IPS-NIHi11 (cell line): ENCODE measurements at regions not wholly inside any gene's neighbourhood (a gene's known extent, or its start where the extent isn't known, plus 50 kb on each side); places are given as distances from the start of the nearest gene placed in this dataset.

Source experiments
- DNase-seq: peaks from one replicate; pipeline ENCODE4 v3.0.0; 2012; ENCODE audit warnings: mixed read lengths, low spot score

DNA sequence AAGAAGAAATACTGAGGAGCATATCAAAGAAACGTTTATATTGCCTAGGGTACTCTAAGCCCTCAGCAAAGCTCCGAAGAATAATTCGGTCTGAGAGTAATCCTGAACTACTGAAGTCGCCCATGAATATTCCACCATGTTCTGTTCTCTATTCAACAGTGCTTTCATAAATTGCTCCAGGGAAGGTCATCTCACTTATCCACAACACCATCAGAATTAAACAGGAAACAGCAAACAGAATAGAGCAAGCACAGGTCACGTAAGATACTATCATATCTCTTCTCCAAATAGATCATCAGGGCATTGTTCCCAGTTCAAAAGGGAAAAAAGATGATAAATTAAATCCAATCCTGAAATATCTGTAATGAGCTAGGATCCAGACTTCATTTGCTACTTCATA is 325.6 kb downstream of the DEPDC1B start:
- no peak for DNase-seq

DNA sequence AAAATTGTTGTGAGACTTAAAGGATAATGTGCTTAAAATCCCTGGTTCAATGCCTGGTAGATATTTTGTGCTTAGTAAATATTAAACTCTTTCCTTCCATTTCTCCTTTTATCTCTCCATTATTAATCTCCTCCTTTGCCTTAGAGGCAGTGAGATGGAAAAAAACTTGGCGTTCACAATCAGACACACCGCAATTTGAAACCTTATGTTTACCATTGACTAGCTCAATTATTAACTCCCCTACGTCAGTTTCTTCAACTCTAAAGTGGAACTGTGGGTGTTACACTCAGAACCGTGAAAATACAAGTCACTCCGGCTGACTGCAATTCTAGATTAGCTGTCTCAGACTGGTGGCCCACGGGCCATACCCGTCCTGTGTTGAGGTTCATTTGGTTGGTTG is 327.2 kb downstream of the DEPDC1B start:
- DNase-seq, result no peak

DNA sequence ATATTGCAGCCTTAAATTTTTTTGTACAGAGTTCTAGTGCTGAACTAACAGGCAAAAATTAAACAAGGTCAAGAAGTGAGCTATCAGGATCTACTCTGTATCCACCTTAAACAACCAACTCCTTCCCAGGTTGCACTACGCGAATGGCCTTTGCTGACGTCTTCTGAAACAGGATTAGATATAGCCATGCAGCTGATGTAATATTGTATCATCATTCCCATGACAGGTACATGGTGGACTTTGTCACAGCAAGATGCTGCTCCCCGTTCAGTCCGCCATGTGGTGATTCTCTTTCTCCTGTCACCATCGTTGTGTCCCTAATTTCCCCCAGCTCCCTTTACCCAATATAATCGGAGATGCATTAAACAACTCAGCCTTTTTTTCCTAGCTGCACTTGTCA is 328.9 kb downstream of the DEPDC1B start:
- no peak for DNase-seq

DNA sequence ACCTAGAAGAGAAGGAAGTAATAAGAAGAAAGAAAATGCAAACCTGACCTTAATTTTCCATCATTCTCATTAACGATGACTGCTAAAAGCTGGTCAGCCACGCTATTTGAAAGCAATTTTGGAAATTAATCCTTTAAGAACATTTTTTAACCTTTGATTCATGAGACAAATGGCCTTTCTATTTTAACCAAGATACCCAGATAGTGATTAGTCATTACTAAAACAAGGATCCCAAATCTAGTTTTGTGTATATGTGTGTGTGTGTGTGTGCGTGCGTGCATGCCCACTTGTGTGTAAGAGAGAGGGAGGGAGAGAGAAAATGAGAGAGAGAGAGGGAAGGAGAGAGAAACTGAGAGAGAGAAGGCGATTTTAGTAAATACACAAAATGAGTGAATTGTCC is 329.5 kb downstream of the DEPDC1B start:
- DNase-seq, result no peak

DNA sequence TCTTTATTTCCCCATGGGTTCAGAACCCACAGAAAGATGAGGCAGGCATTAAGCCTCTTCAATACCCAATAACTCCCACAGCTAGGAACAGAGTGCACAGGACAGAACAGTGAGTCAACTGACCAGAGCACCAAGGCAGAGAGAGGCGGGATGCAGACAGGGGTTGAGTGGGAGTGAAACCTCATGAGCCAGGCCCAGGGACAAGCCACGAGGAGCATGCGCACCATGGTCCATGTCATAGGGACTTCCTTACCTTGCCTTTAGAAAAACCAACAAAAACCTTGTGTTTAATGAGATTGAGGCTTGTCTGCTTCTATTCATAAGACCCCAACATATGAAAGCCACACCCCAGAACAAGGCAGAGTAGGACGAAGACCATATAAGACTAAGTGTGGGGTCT is 330.6 kb downstream of the DEPDC1B start:
- no peak for DNase-seq

DNA sequence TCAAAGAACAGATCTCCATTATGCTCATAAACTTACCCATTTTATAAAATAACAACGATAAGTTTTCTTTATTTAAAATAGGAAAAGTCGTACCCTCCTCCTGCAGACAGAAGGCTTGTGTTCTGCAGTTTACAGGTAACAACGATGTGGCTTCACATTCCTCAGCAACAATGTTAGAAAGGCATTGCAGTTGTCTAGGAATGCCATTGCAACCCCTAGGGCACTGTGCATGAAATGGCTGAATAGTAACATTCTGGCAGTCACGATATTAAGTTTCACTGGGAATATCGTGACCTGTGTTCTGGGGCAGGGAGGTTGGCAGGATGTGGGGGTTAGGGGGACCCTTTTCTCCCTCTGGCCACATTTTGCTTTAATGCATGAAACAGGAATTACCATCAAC is 331.9 kb downstream of the DEPDC1B start:
- DNase-seq, result no peak

DNA sequence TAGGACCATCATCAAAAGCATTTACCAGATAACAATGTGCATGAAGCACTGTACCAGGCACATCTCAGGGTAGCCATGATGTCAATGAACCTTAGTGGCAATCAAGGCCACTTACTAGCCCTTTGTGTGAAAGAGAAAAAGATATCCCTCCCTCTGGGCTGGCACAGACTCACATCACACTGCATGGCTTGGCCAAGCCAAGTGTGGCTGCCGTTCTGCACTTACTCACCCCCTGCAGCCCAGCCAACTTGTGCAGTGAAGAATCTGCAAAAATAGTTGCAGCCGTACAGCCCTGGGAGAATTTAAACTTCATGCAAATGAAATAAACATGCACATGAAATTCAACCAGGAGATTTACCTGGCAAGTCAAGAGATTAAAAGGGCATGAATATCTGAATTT is 333.5 kb downstream of the DEPDC1B start:
- no peak for DNase-seq

DNA sequence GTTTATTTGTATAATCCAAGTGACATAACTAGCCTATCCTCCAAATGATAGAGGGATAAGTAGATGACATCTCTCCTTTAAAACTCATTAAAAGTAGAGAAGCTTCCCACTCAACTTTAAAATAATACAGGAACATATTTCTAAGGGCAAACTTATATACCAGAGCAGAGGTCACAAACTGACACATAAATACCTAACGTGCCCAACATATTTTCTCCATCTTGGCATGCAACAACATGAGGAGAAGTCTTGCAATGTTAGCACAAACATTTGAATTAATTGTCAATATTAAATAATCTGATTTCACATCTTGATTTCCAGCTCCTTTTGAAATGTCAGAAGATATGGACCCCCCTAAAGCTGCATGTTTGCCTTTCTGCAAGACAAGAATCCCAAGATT is 335.0 kb downstream of the DEPDC1B start:
- DNase-seq, result no peak

DNA sequence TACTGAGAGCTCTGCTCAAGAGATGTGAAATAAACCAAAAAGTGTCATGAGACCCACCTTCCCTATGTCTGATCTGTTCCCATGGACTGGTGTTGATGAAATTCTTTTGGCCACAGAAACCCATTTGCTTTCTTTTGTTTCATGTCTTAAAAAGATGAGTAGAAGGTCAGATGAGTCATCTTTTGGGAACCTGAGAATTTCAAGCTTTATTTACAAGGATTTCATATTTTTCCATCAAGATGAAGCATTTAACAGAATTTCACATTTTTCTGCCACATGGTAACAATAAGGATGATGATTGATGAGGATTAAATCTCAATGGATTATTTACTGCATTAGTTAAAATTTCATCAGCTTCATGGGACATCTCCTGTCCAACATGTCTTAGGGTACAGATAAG is 337.8 kb downstream of the DEPDC1B start:
- no peak for DNase-seq

DNA sequence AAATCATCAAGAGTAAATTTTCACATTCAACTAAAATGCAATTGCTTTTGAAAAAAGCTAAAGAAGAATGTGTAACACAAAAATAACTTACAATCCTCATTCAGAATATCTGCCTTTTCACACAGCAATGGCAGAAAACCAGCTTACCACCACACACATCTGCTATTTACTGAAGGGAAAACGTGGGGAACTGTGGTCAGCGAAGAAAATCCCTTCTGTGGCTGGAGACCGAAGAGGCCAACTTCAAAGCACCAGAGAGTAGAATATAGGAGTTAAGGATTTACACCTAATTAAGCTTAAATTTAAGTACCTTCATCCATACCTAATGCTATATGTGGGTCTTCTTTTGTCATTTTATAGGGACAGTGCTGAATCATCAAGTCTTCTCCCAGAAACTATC is 339.6 kb downstream of the DEPDC1B start:
- DNase-seq, result no peak

DNA sequence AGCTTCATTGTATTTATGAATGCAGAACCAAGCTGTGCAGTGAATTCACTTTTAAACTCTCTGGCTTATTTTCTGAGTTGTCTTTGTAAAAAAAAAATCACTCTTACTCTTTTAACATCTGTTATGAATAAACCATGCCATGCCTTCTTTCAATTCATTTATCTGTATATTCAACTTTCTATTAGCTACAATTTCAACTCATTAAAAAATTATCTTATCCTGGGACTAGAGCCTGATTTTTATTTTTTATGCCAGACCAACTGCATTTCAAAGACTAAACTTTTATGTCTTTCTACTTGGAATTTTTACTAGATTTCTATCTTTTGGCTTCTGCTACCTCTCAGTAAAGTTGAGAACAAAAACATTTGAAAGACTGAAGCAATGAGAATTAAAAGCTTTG is 342.7 kb downstream of the DEPDC1B start:
- DNase-seq, result no peak

DNA sequence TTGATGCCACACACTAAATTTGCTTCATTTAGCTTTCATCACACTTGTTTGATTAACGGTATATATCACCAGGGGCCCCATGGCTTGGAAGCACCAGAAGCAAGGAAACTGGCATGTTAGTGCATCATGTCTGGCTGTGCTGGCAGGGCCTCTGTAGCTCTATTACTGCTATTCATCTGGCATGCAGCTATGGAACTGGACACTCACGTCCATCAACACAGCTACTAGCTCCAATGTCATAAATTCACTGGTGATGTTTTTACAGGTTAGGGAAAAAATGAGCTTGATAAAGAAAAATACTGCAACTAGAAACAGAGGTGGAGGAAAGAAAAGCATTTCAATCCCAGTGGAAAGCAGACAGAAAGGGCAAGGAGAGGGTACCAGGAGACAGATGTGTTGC is 343.2 kb downstream of the DEPDC1B start:
- no peak for DNase-seq

DNA sequence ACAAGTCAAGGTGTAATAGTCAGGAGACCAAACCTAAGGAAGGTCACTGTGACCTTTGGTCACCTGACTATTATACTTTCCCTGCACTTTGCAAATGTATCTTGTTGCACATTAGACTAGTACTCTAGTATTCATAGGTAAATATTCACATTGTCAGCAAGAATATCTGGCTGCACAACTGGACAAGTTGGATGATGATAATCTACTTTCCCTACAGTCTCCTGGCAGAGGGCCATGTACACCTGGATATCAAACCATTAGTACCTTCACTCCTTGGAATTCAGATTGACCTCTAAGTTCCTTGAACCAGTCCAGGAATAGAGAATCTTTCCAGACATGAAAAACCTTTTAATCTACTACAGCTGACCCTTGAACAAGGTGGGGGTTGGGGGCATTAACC is 344.8 kb downstream of the DEPDC1B start:
- DNase-seq, result no peak

DNA sequence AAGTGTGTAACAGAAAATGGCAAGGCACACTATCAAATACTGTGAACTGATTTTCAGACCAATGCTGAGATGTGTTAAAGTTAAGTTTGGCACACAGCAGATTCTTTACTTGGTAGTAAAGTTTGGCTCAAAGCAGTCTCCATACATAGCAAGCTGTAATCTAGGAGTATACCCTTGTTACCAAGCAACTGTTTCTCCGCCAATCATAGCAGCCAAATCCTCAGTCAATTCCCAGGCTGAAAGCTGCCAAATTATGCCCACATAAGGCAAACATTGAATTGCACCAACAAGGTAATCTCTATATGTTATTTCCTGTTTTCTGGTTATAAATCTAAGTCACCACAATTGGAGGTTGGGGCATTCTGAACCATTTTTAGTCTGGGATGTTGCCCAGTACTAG is 345.7 kb downstream of the DEPDC1B start:
- peak; percentile 22 for DNase-seq

DNA sequence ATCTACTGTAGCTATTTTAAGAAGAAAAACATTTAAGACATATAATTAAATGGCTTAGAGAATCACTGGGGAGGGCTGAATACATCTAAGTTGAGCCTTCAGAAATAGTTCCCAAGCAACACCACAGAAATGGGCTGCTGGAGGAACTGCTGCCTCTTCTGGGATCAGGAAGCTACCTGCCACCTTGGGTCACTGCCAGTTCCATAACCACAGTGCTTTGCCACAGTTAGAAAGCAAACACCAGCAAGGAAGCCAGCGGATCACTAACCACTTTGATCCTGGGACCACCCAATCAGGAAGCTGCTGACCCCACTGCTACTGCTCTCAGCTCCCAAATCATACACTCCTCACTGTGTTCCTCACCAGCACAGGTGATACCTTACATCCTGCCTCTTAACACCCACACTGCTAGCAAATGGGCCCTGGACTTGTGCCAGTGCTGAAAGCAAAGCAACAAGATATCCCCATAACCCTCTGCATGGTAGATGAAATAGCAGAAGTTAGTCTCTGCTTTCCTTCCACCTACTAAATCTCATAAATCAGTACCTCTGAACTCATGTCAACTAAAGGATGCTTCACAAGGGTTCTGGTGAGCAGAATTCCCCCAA is 346.9 kb downstream of the DEPDC1B start:
- no peak for DNase-seq

DNA sequence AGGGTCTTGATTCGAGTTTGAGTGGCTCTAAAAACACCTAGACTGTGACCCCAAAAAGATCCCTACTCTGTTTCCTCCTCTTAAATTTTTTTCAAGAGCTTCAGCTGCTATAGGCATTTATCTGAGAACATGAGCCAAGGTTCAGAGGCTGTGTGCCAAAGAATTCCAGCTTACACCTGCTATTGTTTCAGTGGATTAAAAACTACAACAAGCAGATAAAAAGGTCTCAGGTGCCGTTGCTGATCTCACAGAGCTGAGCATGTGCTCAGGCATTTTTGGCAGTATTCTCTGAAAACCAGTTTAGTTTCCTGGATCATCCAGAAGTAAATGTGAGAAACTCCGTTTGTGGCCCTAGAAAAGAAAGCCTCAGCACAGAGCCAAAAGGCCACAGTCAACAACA is 349.2 kb downstream of the DEPDC1B start:
- no peak for DNase-seq

DNA sequence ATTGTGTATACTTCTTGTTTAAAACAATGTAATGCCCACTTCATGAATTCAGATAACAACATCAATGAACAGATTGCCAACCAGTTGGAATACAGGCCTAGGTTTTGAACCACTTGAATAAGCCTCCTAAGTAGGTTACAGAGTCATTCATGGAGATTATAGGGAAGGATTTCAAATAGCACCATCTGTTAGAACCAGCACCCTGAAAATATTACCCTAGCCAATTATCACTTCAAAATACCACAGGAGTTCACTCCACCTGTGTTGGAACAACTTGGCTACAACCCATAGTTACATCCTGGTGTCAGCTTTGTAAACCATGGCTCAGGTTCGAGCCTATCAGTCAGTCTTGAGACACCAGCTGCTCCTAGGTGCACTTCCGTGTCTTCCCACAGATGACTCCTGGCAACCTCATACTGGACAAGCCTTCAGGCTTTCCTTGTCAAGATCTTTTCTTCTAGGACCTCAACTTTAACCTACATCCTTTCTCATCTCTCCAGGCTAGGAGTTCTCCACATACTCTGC is 350.0 kb downstream of the DEPDC1B start:
- no peak for DNase-seq

DNA sequence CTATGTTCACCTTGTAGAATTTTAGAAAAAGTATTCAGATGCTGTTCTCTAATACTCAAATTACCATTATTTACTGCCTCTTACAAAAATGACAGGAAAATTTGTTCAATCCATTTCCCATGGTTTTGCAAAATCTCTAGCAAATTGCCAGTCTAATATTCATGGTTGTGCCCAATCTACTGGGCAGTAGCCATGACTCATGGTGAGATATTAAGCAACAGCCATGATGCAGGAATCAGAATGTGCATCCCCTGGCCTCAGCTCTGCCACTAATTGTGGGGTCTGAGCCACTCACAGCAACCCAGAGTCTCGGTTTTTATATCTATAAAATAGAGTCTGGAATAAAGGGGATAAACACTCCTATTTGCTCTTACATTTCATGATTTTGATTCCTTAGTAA is 353.6 kb downstream of the DEPDC1B start:
- no peak for DNase-seq

DNA sequence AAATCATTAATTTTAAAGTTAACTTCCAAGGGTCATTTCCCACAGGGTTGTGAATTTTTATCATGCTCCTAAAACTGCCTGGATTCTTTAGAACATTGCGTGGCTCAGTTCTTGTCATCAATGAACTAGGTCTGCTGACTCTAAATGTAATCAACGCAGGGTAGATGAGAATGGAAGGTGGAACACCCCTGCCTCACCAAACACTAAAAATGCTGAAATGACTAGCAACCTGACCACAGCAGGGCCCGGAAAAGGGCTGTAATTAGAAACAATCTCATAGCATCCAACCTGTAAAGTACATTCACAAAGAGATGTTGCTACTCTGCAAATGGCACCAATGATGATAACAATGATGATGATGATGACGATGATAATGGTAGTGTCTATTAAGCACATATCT is 356.9 kb downstream of the DEPDC1B start:
- DNase-seq, result no peak

DNA sequence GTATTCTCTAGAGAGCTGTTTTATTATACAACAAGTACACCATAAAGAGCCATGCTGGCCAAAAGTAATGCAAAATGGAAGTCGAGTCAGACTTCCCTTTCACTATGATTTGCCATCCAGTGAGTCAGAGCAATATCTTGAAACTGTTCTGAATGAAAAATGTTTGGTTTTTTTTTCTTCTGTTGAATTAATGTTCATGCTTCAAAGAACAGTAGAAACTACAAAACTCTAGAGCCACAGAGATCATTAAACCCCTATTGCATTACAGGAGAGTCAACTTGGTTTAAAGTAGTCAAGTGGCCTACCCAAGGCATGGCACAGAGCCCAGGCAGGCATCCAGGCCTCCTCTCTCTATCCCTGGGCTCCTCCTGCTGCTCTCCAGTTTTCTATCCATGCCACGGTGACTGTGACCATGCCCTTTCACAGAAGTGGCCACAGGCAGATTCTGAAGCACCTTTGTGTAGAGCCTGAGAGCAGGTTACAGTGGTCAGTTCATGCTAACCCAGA is 358.9 kb downstream of the DEPDC1B start:
- DNase-seq, result peak; percentile 20

DNA sequence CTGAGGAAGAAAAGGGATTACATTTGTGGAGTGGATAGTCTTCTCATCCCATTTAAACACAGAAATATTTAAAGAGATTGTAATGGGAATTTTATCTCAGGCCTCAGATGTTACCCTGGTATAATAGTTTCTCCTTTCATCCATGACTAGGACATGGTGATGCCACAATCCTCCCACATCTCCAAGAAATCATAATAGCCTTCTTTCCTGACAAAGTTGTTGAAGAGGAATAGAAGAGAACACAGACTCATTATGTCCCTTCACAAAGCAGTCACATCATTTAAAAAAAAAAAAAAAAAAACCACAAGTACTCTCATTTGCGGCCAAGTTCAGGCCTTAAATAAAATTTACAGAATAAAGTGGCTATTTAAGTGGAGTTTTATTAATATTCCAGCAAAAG is 359.6 kb downstream of the DEPDC1B start:
- no peak for DNase-seq

DNA sequence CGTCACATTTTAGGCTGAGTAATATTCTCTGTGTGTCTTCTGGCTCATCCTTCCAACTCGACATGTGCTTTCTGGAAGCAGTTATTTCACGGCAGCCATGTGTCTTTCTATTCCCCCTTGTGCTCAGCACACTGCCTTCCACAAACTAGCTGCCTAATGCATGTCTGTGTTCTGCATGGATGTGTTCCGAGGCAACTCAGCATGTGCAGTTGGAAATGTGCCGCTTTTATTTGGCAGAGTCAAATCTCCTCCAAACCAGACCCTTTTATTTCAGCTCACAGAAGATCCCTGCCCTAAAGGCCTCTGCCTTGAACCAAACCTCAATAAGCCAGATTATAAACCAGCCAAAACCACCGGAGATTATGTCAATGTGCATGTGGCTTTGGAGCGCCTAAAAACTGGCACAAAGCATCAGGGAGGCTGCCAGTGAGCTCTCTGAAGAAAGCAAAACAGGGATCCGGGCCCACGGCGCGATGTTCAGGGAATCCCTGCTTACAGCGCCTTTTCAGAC is 360.2 kb downstream of the DEPDC1B start:
- DNase-seq, result no peak

DNA sequence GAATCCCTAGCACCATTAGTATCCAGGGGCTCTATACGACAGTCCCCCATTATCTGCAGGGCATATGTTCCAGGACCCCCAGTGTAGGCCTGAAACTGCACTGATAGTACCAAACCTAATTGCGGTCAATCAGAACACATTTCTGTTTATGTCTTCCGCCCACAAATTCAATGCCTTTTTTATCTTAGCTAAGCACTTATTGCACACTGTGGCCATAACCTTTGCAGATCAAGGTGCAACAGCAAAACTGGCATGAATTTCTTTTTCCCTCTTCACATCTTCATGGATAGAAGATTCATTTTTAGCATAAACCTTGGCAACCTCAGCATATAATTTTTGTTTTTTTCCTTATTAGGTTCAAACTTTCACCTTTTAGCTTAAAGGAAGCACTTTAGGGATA is 361.1 kb downstream of the DEPDC1B start:
- no peak for DNase-seq

DNA sequence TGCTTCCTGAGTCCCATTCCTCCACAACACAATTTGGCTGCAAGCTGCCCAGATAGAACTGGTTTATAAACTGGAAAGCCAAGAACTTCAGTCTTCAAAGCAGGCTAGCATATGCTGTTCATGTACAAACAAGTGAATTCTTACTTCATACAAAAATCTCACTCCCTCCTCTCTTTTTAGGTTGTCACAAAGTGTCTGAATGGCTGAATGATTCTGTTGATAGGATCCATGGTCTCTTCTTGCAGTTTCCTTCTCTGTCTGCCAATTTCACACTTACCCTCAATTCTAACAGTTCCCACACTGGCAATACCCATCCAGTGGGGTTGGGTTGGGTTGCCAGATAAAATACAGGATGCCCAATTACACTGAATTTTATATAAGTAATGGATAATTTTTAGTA is 363.5 kb downstream of the DEPDC1B start:
- DNase-seq, result no peak
